K562 (cell line): ENCODE measurements at regions not wholly inside any gene's neighbourhood (a gene's known extent, or its start where the extent isn't known, plus 50 kb on each side); places are given as distances from the start of the nearest gene placed in this dataset.

Experiments used
- ATAC-seq: fragments of 200-7000 bp; cut with Tn5 transposase; 3 replicates; pipeline ENCODE4 v1.9.1; 2020; ENCODE audit warnings: moderate library complexity
- BruUV-seq: library from RNA; stranded (reverse); fragments of 400-500 nt; replicated peaks from 2 replicates; lab custom pipeline; 2021; lab: Mats Ljungman, UMichigan
- CTCF ChIA-PET: fragments of 300-600 bp; formaldehyde crosslinking; extraction: SDS; loops from one replicate; lab custom pipeline; 2021; ENCODE audit warnings: low intra/inter-chr PET ratio; lab: Yijun Ruan, JAX
- POLR2A ChIA-PET: fragments of 300-600, 350-650 bp; sonication (Branson Sonifier 250); formaldehyde crosslinking; extraction: SDS; loops from one replicate; lab custom pipeline; 2021; ENCODE audit warnings: antibody characterized with exemption, inconsistent platforms; lab: Yijun Ruan, JAX
- DNase-seq, 4 experiments: peaks; one replicate each; pipeline versions ENCODE4 v3.0.0 to v3.0.0-alpha.2; 2011 to 2018; ENCODE audit warnings: low spot score in 3 of 4, mixed read lengths in 3 of 4; ENCODE audit errors: extremely low read depth in 1 of 4
- FAIRE-seq: peaks from 2 replicates; lab custom pipeline; 2011; peaks lifted over from hg19 to GRCh38; lab: Jason Lieb, UNC
- H2AFZ ChIP-seq: 2 replicates; pipeline ENCODE4 v1.6.0; 2011; ENCODE audit warnings: low read depth, low read length, control low read depth, inconsistent platforms
- H3K27ac ChIP-seq: fragments of 200-600 bp; 3 replicates; pipeline ENCODE4 v1.8.0; 2011; ENCODE audit warnings: low read depth, mild to moderate bottlenecking, control low read depth, inconsistent platforms, low read length, moderate library complexity, mixed read lengths; ENCODE audit errors: extremely low read depth
- H3K27me3 ChIP-seq, 2 experiments: fragments of 300-600 bp in 1 of 2; 2 replicates in 1 of 2; 3 replicates in 1 of 2; pipeline versions ENCODE4 v1.6.0 to v1.8.0; 2011; ENCODE audit warnings: inconsistent platforms in 2 of 2, low read length in 2 of 2, mild to moderate bottlenecking in 1 of 2, mixed read lengths in 1 of 2, moderate library complexity in 1 of 2; ENCODE audit not compliant: control insufficient read depth in 2 of 2, insufficient read depth in 2 of 2
- H3K36me3 ChIP-seq: fragments of 300-600 bp; 3 replicates; pipeline ENCODE4 v1.8.0; 2011; ENCODE audit warnings: mild to moderate bottlenecking, low read length, inconsistent platforms; ENCODE audit not compliant: control insufficient read depth, insufficient read depth
- H3K4me1 ChIP-seq, 2 experiments: fragments of 200-600 bp in 1 of 2; replicated peaks in 1 of 2; 2 replicates in 1 of 2; 3 replicates in 1 of 2; pipeline versions ENCODE4 v1.5.1 to v1.8.0; 2011; ENCODE audit warnings: inconsistent platforms in 2 of 2, low read length in 2 of 2, mild to moderate bottlenecking in 1 of 2, mixed read lengths in 1 of 2, moderate library complexity in 1 of 2; ENCODE audit not compliant: control insufficient read depth in 2 of 2, insufficient read depth in 2 of 2
- H3K4me2 ChIP-seq: 2 replicates; pipeline ENCODE4 v1.6.1; 2011; ENCODE audit warnings: low read length, control low read depth, inconsistent platforms, mixed read lengths; ENCODE audit not compliant: insufficient read depth
- H3K4me3 ChIP-seq: fragments of 200-600 bp; sonication (generic), shearing (Covaris generic); 2 replicates; pipeline ENCODE4 v1.5.1; 2016; ENCODE audit warnings: control low read depth, inconsistent platforms
- H3K79me2 ChIP-seq: fragments of 200-600 bp; 3 replicates; pipeline ENCODE4 v1.8.0; 2011; ENCODE audit warnings: low read length, inconsistent platforms; ENCODE audit not compliant: control insufficient read depth, insufficient read depth
- H3K9ac ChIP-seq, 2 experiments: 2 replicates each; pipeline versions ENCODE4 v1.6.0 to v1.6.1; 2011; ENCODE audit warnings: low read depth in 2 of 2, low read length in 2 of 2, control low read depth in 1 of 2, inconsistent platforms in 1 of 2, mild to moderate bottlenecking in 1 of 2, mixed read lengths in 1 of 2; ENCODE audit not compliant: insufficient read depth in 1 of 2
- H3K9me1 ChIP-seq: one replicate; pipeline ENCODE4 v1.6.0; 2011; ENCODE audit warnings: inconsistent platforms, mild to moderate bottlenecking, low read length, moderate library complexity; ENCODE audit not compliant: control insufficient read depth, insufficient read depth
- H3K9me3 ChIP-seq: replicated peaks from 2 replicates; pipeline ENCODE4 v1.5.1; 2011; ENCODE audit warnings: low read depth, low read length, inconsistent platforms; ENCODE audit not compliant: control insufficient read depth, insufficient read depth
- H4K20me1 ChIP-seq: replicated peaks from 2 replicates; pipeline ENCODE4 v1.6.1; 2011; ENCODE audit warnings: low read length, inconsistent platforms, mixed read lengths; ENCODE audit not compliant: control insufficient read depth, insufficient read depth
- CBFB ChIP-seq: sonication (generic); formaldehyde crosslinking; IDR thresholded peaks from 2 replicates; pipeline ENCODE4 v1.4.0; 2020; ENCODE audit warnings: mild to moderate bottlenecking, missing genetic modification reagents
- CGGBP1 ChIP-seq: fragments of 250-450 bp; sonication (Bioruptor Pico); IDR thresholded peaks from 2 replicates; pipeline ENCODE4 v1.9.0; 2021; ENCODE audit warnings: mild to moderate bottlenecking
- DNMT1 ChIP-seq: fragments of 450-650 bp; IDR thresholded peaks from 2 replicates; pipeline ENCODE4 v1.6.1; 2016; ENCODE audit warnings: antibody characterized with exemption, mild to moderate bottlenecking
- ELF1 ChIP-seq: fragments of 200-800 bp; sonication (Bioruptor generic); IDR thresholded peaks from 2 replicates; pipeline ENCODE4 v1.6.1; 2016; ENCODE audit warnings: missing genetic modification characterization, missing compliant biosample characterization
- HCFC1 ChIP-seq: IDR thresholded peaks from 2 replicates; pipeline ENCODE4 v1.6.1; 2012; ENCODE audit warnings: low read depth, low read length, improper control_type of control experiment
- NR1H2 ChIP-seq: sonication (generic); formaldehyde crosslinking; IDR thresholded peaks from 2 replicates; pipeline ENCODE4 v1.4.0; 2020; ENCODE audit warnings: mild to moderate bottlenecking, missing genetic modification reagents
- PML ChIP-seq: IDR thresholded peaks from 2 replicates; pipeline ENCODE4 v1.6.1; 2012; ENCODE audit warnings: low read length, inconsistent platforms
- RCOR1 ChIP-seq, 2 experiments: IDR thresholded peaks; 2 replicates each; pipeline ENCODE4 v1.6.1; 2012; ENCODE audit warnings: low read depth in 2 of 2, low read length in 2 of 2, borderline replicate concordance in 1 of 2, improper control_type of control experiment in 1 of 2
- STAT6 ChIP-seq: sonication (generic); formaldehyde crosslinking; IDR thresholded peaks from 2 replicates; pipeline ENCODE4 v1.8.1; 2023; ENCODE audit warnings: mild to moderate bottlenecking, missing genetic modification reagents
- ZBED1 ChIP-seq: IDR thresholded peaks from 2 replicates; pipeline ENCODE4 v1.6.1; 2014
- ZBTB12 ChIP-seq: fragments of 250-450 bp; sonication (Bioruptor Pico); IDR thresholded peaks from 2 replicates; pipeline ENCODE4 v1.4.0; 2020
- ZNF140 ChIP-seq: fragments of 250-450 bp; sonication (Bioruptor Pico); IDR thresholded peaks from 2 replicates; pipeline ENCODE4 v1.8.0; 2021; ENCODE audit warnings: moderate library complexity, mild to moderate bottlenecking, inconsistent platforms
- ZNF23 ChIP-seq: fragments of 250-450 bp; sonication (Bioruptor Pico); IDR thresholded peaks from 2 replicates; pipeline ENCODE4 v1.4.0; 2020; ENCODE audit warnings: mild to moderate bottlenecking
- ZNF263 ChIP-seq: sonication (generic); formaldehyde crosslinking; IDR thresholded peaks from 2 replicates; pipeline ENCODE4 v1.8.0; 2022; ENCODE audit warnings: mild to moderate bottlenecking, missing genetic modification reagents, borderline replicate concordance
- WGBS: fragments of 100-300 bp; shearing (Covaris generic); methylation state at CpG from one replicate; pipeline ENCODE4 v1.1.6; 2016; ENCODE audit warnings: low coverage, mixed read lengths; ENCODE audit not compliant: insufficient coverage; ENCODE audit errors: missing lambda C conversion rate; 5-methylcytosine and 5-hydroxymethylcytosine counted together
- in situ Hi-C: fragments of 300-500 bp; cut with MboI; formaldehyde crosslinking; loops from 4 replicates; pipeline ENCODE4 v1.15.0; 2018; ENCODE audit warnings: inconsistent platforms, mixed read lengths
- intact Hi-C: fragments of 100-400 bp; cut with micrococcal nuclease; formaldehyde crosslinking; loops from 2 replicates; pipeline ENCODE4 v1.14.2; 2022

- no peak for FAIRE-seq
- BruUV-seq: no TSS peak
These were observed 586.2 kb upstream of the ADGRL4 start for GRCh38 chr1:79592707-79593106.

More at GRCh38 chr1:79592707-79593106, 586.2 kb upstream of the ADGRL4 start:
- POLR2A ChIA-PET: no interaction called here
- no peak for TF ChIP-seq CGGBP1 (CRISPR knock-in tag)
- TF ChIP-seq ZBTB12 (CRISPR knock-in tag): no peak
- TF ChIP-seq PML: no peak
- TF ChIP-seq ZBED1: no peak
- TF ChIP-seq ZNF263 (CRISPR knock-in tag): no peak
- TF ChIP-seq RCOR1 (IDR thresholded peaks at IDR 0.05; ENCODE audit: borderline replicate concordance in 1 of 2, low read depth in 2 of 2, low read length in 2 of 2): no peak
- TF ChIP-seq ELF1: no peak
- TF ChIP-seq CBFB (CRISPR knock-in tag): no peak
- TF ChIP-seq STAT6 (CRISPR knock-in tag): no peak
- no peak for TF ChIP-seq ZNF140
- no peak for TF ChIP-seq HCFC1
- TF ChIP-seq NR1H2 (CRISPR knock-in tag): no peak
- TF ChIP-seq ZNF23 (CRISPR knock-in tag): no peak
- TF ChIP-seq DNMT1: no peak
- Histone ChIP-seq H3K4me1 (no peaks in the 10 kb centered on the region), H2AFZ (no peak overlapping the region), H3K27ac (no peak overlapping the region), H3K27me3 (no peaks in the 10 kb centered on the region), H3K4me3 (no peak overlapping the region), H3K9ac (no peak overlapping the region), H3K9me1 (no peaks in the 10 kb centered on the region), H3K79me2 (no peaks in the 10 kb centered on the region), H3K4me2 (no peak overlapping the region), H4K20me1 (no peaks in the 10 kb centered on the region), H3K36me3 (no peaks in the 10 kb centered on the region), H3K9me3 (no peaks in the 10 kb centered on the region; the same call in 1 of the 2 replicates)
- CTCF ChIA-PET: no interaction called here
- no peak for ATAC-seq
- DNase-seq: no peak
- in situ Hi-C loops: no loop called here
- intact Hi-C loops: no loop called here
- WGBS: 0% methylated on average over 1 of the region's 1 CpG
